Endothelial cell of umbilical vein (primary cell): ENCODE measurements at regions not wholly inside any gene's neighbourhood (a gene's known extent, or its start where the extent isn't known, plus 50 kb on each side); places are given as distances from the start of the nearest gene placed in this dataset.

Experiments
- BruUV-seq: library from RNA; stranded (reverse); fragments of 400-500 nt; replicated peaks from 2 replicates; lab custom pipeline; 2021; lab: Mats Ljungman, UMichigan
- CTCF ChIA-PET: fragments of 300-600, 350-600 bp; sonication (Branson Sonifier 250); formaldehyde crosslinking; loops from one replicate; lab custom pipeline; 2021; ENCODE audit warnings: antibody characterized with exemption, inconsistent platforms; lab: Charles Lee
- POLR2A ChIA-PET: fragments of 300-600, 350-600 bp; sonication (Branson Sonifier 250); formaldehyde crosslinking; loops from one replicate; lab custom pipeline; 2021; ENCODE audit warnings: antibody characterized with exemption, inconsistent platforms; lab: Charles Lee
- DNase-seq: peaks from one replicate; pipeline ENCODE4 v3.0.0-alpha.2; 2011; ENCODE audit warnings: low read depth, low spot score
- FAIRE-seq: peaks from 2 replicates; lab custom pipeline; 2011; peaks lifted over from hg19 to GRCh38; lab: Jason Lieb, UNC
- H2AFZ ChIP-seq: 2 replicates; pipeline ENCODE4 v1.6.0; 2012; ENCODE audit warnings: low read depth, low read length, control low read depth, inconsistent platforms
- H3K27ac ChIP-seq: 2 replicates; pipeline ENCODE4 v1.5.1; 2011; ENCODE audit warnings: low read depth, mild to moderate bottlenecking, control low read depth, low read length, moderate library complexity; ENCODE audit not compliant: insufficient read depth
- H3K27me3 ChIP-seq, 2 experiments: 2 replicates each; pipeline versions ENCODE4 v1.6.0 to v1.6.1; 2011; ENCODE audit warnings: low read length in 2 of 2, mixed read lengths in 1 of 2; ENCODE audit not compliant: control insufficient read depth in 2 of 2, insufficient read depth in 2 of 2
- H3K36me3 ChIP-seq, 2 experiments: 2 replicates in 1 of 2; 3 replicates in 1 of 2; pipeline ENCODE4 v1.5.1; 2011; ENCODE audit warnings: low read length in 2 of 2, mild to moderate bottlenecking in 1 of 2, moderate library complexity in 1 of 2; ENCODE audit not compliant: control insufficient read depth in 2 of 2, insufficient read depth in 2 of 2; ENCODE audit errors: extremely low read depth in 1 of 2
- H3K4me1 ChIP-seq: 3 replicates; pipeline ENCODE4 v1.5.1; 2011; ENCODE audit warnings: mild to moderate bottlenecking, low read length; ENCODE audit not compliant: control insufficient read depth, insufficient read depth; ENCODE audit errors: extremely low read depth
- H3K4me2 ChIP-seq: 2 replicates; pipeline ENCODE4 v1.6.1; 2011; ENCODE audit warnings: low read length, control low read depth, mixed read lengths; ENCODE audit not compliant: insufficient read depth
- H3K4me3 ChIP-seq, 3 experiments: fragments of 200-600 bp in 1 of 3; sonication (generic), shearing (Covaris generic) in 1 of 3; replicated peaks in 1 of 3; 2 replicates each; pipeline ENCODE4 v1.5.1; 2011 to 2016; ENCODE audit warnings: control low read depth in 3 of 3, low read length in 3 of 3, mild to moderate bottlenecking in 2 of 3, inconsistent platforms in 1 of 3, low read depth in 1 of 3, moderate library complexity in 1 of 3; ENCODE audit not compliant: insufficient read depth in 1 of 3
- H3K79me2 ChIP-seq: 2 replicates; pipeline ENCODE4 v1.6.0; 2012; ENCODE audit warnings: low read length, inconsistent platforms; ENCODE audit not compliant: control insufficient read depth, insufficient read depth
- H3K9ac ChIP-seq: replicated peaks from 2 replicates; pipeline ENCODE3; 2011; ENCODE audit warnings: low read length, control low read depth; ENCODE audit not compliant: insufficient read depth; ENCODE audit errors: extremely low read depth
- H3K9me1 ChIP-seq: replicated peaks from 3 replicates; pipeline ENCODE4 v1.6.0; 2011; ENCODE audit warnings: mild to moderate bottlenecking, low read length; ENCODE audit not compliant: control insufficient read depth, insufficient read depth; ENCODE audit errors: extremely low read depth
- H3K9me3 ChIP-seq: replicated peaks from 2 replicates; pipeline ENCODE4 v1.5.1; 2012; ENCODE audit warnings: low read length, inconsistent platforms; ENCODE audit not compliant: control insufficient read depth, insufficient read depth
- H4K20me1 ChIP-seq: replicated peaks from 2 replicates; pipeline ENCODE3; 2011; ENCODE audit warnings: mild to moderate bottlenecking, low read length; ENCODE audit not compliant: control insufficient read depth, insufficient read depth; ENCODE audit errors: extremely low read depth
- CTCF ChIP-seq, 2 donors: IDR thresholded peaks; 1 replicate in 1 of 2; 2 replicates in 1 of 2; pipeline ENCODE4 v1.5.1; 2011; ENCODE audit warnings: low read length in 2 of 2, mild to moderate bottlenecking in 2 of 2, moderate library complexity in 2 of 2, control low read depth in 1 of 2, inconsistent platforms in 1 of 2, low read depth in 1 of 2; ENCODE audit not compliant: insufficient read depth in 1 of 2; ENCODE audit errors: extremely low read depth in 1 of 2
- EZH2 ChIP-seq: IDR thresholded peaks from 2 replicates; pipeline ENCODE4 v1.6.1; 2012; ENCODE audit warnings: borderline replicate concordance, low read depth, mild to moderate bottlenecking, moderate library complexity, low read length, inconsistent platforms; ENCODE audit not compliant: severe bottlenecking
- FOS ChIP-seq: IDR thresholded peaks from 2 replicates; pipeline ENCODE4 v1.6.1; 2011; ENCODE audit warnings: mild to moderate bottlenecking, low read length, moderate library complexity, borderline replicate concordance; ENCODE audit not compliant: insufficient read depth
- GATA2 ChIP-seq: IDR thresholded peaks from 2 replicates; pipeline ENCODE4 v1.7.0; 2011; ENCODE audit warnings: low read depth, mild to moderate bottlenecking, moderate library complexity, mixed read lengths, low read length; ENCODE audit not compliant: insufficient read length, insufficient read depth
- JUN ChIP-seq: IDR thresholded peaks from 2 replicates; pipeline ENCODE4 v1.6.1; 2011; ENCODE audit warnings: borderline replicate concordance, low read depth; ENCODE audit not compliant: insufficient read length, insufficient read depth
- MAX ChIP-seq: IDR thresholded peaks from 2 replicates; pipeline ENCODE4 v1.6.1; 2011; ENCODE audit not compliant: insufficient read depth, insufficient read length
- MYC ChIP-seq: IDR thresholded peaks from one replicate; pipeline ENCODE4 v1.6.1; 2011; ENCODE audit warnings: mild to moderate bottlenecking, low read depth, low read length
- POLR2A ChIP-seq: IDR thresholded peaks from 2 replicates; pipeline ENCODE4 v1.6.1; 2012; ENCODE audit warnings: low read depth, mild to moderate bottlenecking, control low read depth, low read length
- POLR2AphosphoS5 ChIP-seq: IDR thresholded peaks from 2 replicates; pipeline ENCODE4 v1.6.1; 2012; ENCODE audit warnings: low read depth, mild to moderate bottlenecking, control low read depth, low read length, moderate library complexity; ENCODE audit not compliant: insufficient read depth
- dilution Hi-C: fragments of 300-500 bp; cut with MboI; formaldehyde crosslinking; loops from one replicate; pipeline ENCODE4 v1.15.0; 2019; ENCODE audit warnings: low sequenced_read_pairs; ENCODE audit not compliant: extremely low pct_ligation_motif_present
- intact Hi-C: fragments of 100-400 bp; cut with micrococcal nuclease; formaldehyde crosslinking; loops from one replicate; pipeline ENCODE4 v1.10.0; 2022

GRCh38 chr13:91236182-91236581 is 111.3 kb upstream of the MIR17HG start:
- Histone ChIP-seq H3K27ac (no peak overlapping the region), H3K4me1 (no peaks in the 10 kb centered on the region), H3K9me1 (no peaks in the 10 kb centered on the region), H3K79me2 (no peaks in the 10 kb centered on the region), H4K20me1 (no peaks in the 10 kb centered on the region), H3K4me3 (no peak overlapping the region), H3K36me3 (no peaks in the 10 kb centered on the region), H3K27me3 (no peaks in the 10 kb centered on the region), H3K9me3 (no peaks in the 10 kb centered on the region), H3K4me2 (no peak overlapping the region), H3K9ac (no peak overlapping the region), H2AFZ (no peak overlapping the region)
- POLR2A ChIA-PET = no interaction called here
- no TSS peak for BruUV-seq
- intact Hi-C loops = no loop called here
- CTCF ChIA-PET = no interaction called here
- DNase-seq = no peak
- TF ChIP-seq JUN (no peak), CTCF (IDR thresholded peaks at IDR 0.05; ENCODE audit: extremely low read depth in 1 of 2, insufficient read depth in 1 of 2, low read depth in 1 of 2, low read length in 2 of 2) (no peak), POLR2AphosphoS5 (no peak), GATA2 (no peak), POLR2A (no peak), MAX (no peak), FOS (no peak), EZH2 (no peak), MYC (no peak)
- no peak for FAIRE-seq
- dilution Hi-C loops = no loop called here
